HEK293 (cell line): ENCODE measurements at regions not wholly inside any gene's neighbourhood (a gene's known extent, or its start where the extent isn't known, plus 50 kb on each side); places are given as distances from the start of the nearest gene placed in this dataset.

Source experiments
- CTCF ChIA-PET: fragments of 350-600 bp; formaldehyde crosslinking; extraction: SDS; loops from one replicate; lab custom pipeline; 2021; ENCODE audit warnings: antibody characterized with exemption; lab: Yijun Ruan, JAX
- POLR2A ChIA-PET: fragments of 300-600 bp; formaldehyde crosslinking; extraction: SDS; loops from one replicate; lab custom pipeline; 2020; ENCODE audit warnings: antibody characterized with exemption, inconsistent platforms; lab: Yijun Ruan, JAX
- H3K27ac ChIP-seq: fragments of 200-500 bp; sonication (Bioruptor generic); 2 replicates; pipeline ENCODE4 v1.5.1; 2014; ENCODE audit warnings: low read depth, low read length, control low read depth, inconsistent platforms; ENCODE audit errors: extremely low read depth
- H3K36me3 ChIP-seq, 2 experiments: fragments of 200-500 bp in 1 of 2; sonication (Bioruptor generic) in 1 of 2; 1 replicate in 1 of 2; 2 replicates in 1 of 2; pipeline ENCODE4 v1.5.1; 2014 to 2017; ENCODE audit warnings: inconsistent platforms in 2 of 2, low read length in 2 of 2; ENCODE audit not compliant: control insufficient read depth in 2 of 2, insufficient read depth in 1 of 2
- H3K4me1 ChIP-seq: fragments of 200-500 bp; sonication (Bioruptor generic); 2 replicates; pipeline ENCODE4 v1.5.1; 2014; ENCODE audit warnings: mild to moderate bottlenecking, low read length, inconsistent platforms; ENCODE audit not compliant: control insufficient read depth, insufficient read depth
- H3K4me3 ChIP-seq: 2 replicates; pipeline ENCODE4 v1.5.1; 2011; ENCODE audit warnings: low read depth, mild to moderate bottlenecking, control low read depth, low read length, moderate library complexity
- H3K9me3 ChIP-seq: fragments of 200-500 bp; sonication (Bioruptor generic); 2 replicates; pipeline ENCODE4 v1.5.1; 2014; ENCODE audit warnings: low read depth, low read length, inconsistent platforms; ENCODE audit not compliant: control insufficient read depth, insufficient read depth
- FEZF1 ChIP-seq: fragments of 450-650 bp; formaldehyde crosslinking; IDR thresholded peaks from 2 replicates; pipeline ENCODE4 v1.5.1; 2016; ENCODE audit warnings: missing biosample characterization, missing genetic modification characterization
- GLI4 ChIP-seq: fragments of 450-650 bp; formaldehyde crosslinking; IDR thresholded peaks from 2 replicates; pipeline ENCODE4 v1.5.1; 2016; ENCODE audit warnings: missing biosample characterization, missing genetic modification characterization
- HOXD13 ChIP-seq: sonication (generic); formaldehyde crosslinking; IDR thresholded peaks from 2 replicates; pipeline ENCODE4 v1.8.0; 2022; ENCODE audit warnings: missing genetic modification reagents, borderline replicate concordance
- KLF10 ChIP-seq: fragments of 450-650 bp; IDR thresholded peaks from 2 replicates; pipeline ENCODE4 v1.5.1; 2018; ENCODE audit warnings: missing biosample characterization, mild to moderate bottlenecking, missing genetic modification characterization
- MEIS1 ChIP-seq: sonication (generic); formaldehyde crosslinking; IDR thresholded peaks from 2 replicates; pipeline ENCODE4 v1.8.1; 2022; ENCODE audit warnings: missing genetic modification reagents, mild to moderate bottlenecking, borderline replicate concordance
- SP3 ChIP-seq: fragments of 450-650 bp; formaldehyde crosslinking; IDR thresholded peaks from 2 replicates; pipeline ENCODE4 v1.5.1; 2016; ENCODE audit warnings: missing biosample characterization, missing genetic modification characterization
- TCF7L2 ChIP-seq: IDR thresholded peaks from 2 replicates; pipeline ENCODE4 v1.6.1; 2011; ENCODE audit warnings: low read depth, mild to moderate bottlenecking, inconsistent platforms, low read length, moderate library complexity, borderline replicate concordance
- YY2 ChIP-seq: fragments of 450-650 bp; formaldehyde crosslinking; IDR thresholded peaks from 2 replicates; pipeline ENCODE4 v1.5.1; 2016; ENCODE audit warnings: missing biosample characterization, missing genetic modification characterization
- ZBTB48 ChIP-seq: fragments of 450-650 bp; formaldehyde crosslinking; IDR thresholded peaks from 2 replicates; pipeline ENCODE4 v1.5.1; 2016; ENCODE audit warnings: missing biosample characterization, missing genetic modification characterization
- ZBTB7A ChIP-seq: fragments of 450-650 bp; formaldehyde crosslinking; IDR thresholded peaks from 2 replicates; pipeline ENCODE4 v1.5.1; 2016; ENCODE audit warnings: low read depth, missing biosample characterization, missing genetic modification characterization
- ZEB2 ChIP-seq: fragments of 450-650 bp; formaldehyde crosslinking; IDR thresholded peaks from 2 replicates; pipeline ENCODE4 v1.5.1; 2016; ENCODE audit warnings: missing biosample characterization, missing genetic modification characterization
- ZNF112 ChIP-seq: fragments of 450-650 bp; formaldehyde crosslinking; IDR thresholded peaks from 2 replicates; pipeline ENCODE4 v1.5.0; 2017; ENCODE audit warnings: missing biosample characterization, missing genetic modification characterization
- ZNF114 ChIP-seq: fragments of 450-650 bp; formaldehyde crosslinking; IDR thresholded peaks from 2 replicates; pipeline ENCODE4 v1.5.0; 2017; ENCODE audit warnings: missing biosample characterization, missing genetic modification characterization
- ZNF138 ChIP-seq: fragments of 450-650 bp; formaldehyde crosslinking; IDR thresholded peaks from 2 replicates; pipeline ENCODE4 v1.5.1; 2016; ENCODE audit warnings: missing biosample characterization, missing genetic modification characterization, borderline replicate concordance
- ZNF184 ChIP-seq: fragments of 450-650 bp; IDR thresholded peaks from 2 replicates; pipeline ENCODE4 v1.5.1; 2018; ENCODE audit warnings: missing biosample characterization, mild to moderate bottlenecking, missing genetic modification characterization
- ZNF214 ChIP-seq: fragments of 450-650 bp; formaldehyde crosslinking; IDR thresholded peaks from 2 replicates; pipeline ENCODE4 v1.5.1; 2017; ENCODE audit warnings: missing biosample characterization, mild to moderate bottlenecking, missing genetic modification characterization, borderline replicate concordance
- ZNF274 ChIP-seq, 2 experiments: fragments of 200-500 bp in 1 of 2; fragments of 450-650 bp in 1 of 2; sonication (Bioruptor generic) in 1 of 2; formaldehyde crosslinking in 1 of 2; IDR thresholded peaks; 2 replicates each; pipeline versions ENCODE4 v1.5.1 to v1.6.1; 2014 to 2016; ENCODE audit warnings: borderline replicate concordance in 1 of 2, inconsistent platforms in 1 of 2, low read length in 1 of 2, missing biosample characterization in 1 of 2, missing genetic modification characterization in 1 of 2
- ZNF302 ChIP-seq: fragments of 450-650 bp; formaldehyde crosslinking; IDR thresholded peaks from 2 replicates; pipeline ENCODE4 v1.5.1; 2016; ENCODE audit warnings: missing biosample characterization, missing genetic modification characterization, low read depth
- ZNF37A ChIP-seq: fragments of 450-650 bp; IDR thresholded peaks from 2 replicates; pipeline ENCODE4 v1.5.1; 2018; ENCODE audit warnings: missing biosample characterization, missing genetic modification characterization
- ZNF426 ChIP-seq: fragments of 450-650 bp; formaldehyde crosslinking; IDR thresholded peaks from 2 replicates; pipeline ENCODE4 v1.5.1; 2017; ENCODE audit warnings: missing biosample characterization, missing genetic modification characterization, mild to moderate bottlenecking, inconsistent platforms, moderate library complexity
- ZNF692 ChIP-seq: fragments of 450-650 bp; formaldehyde crosslinking; IDR thresholded peaks from 2 replicates; pipeline ENCODE4 v1.5.1; 2016; ENCODE audit warnings: missing biosample characterization, missing genetic modification characterization
- ZNF701 ChIP-seq: fragments of 450-650 bp; formaldehyde crosslinking; IDR thresholded peaks from 2 replicates; pipeline ENCODE4 v1.5.1; 2016; ENCODE audit warnings: missing biosample characterization, missing genetic modification characterization
- ZNF791 ChIP-seq: fragments of 450-650 bp; formaldehyde crosslinking; IDR thresholded peaks from 2 replicates; pipeline ENCODE4 v1.5.1; 2016; ENCODE audit warnings: missing biosample characterization, missing genetic modification characterization
- ZNF837 ChIP-seq: fragments of 450-650 bp; formaldehyde crosslinking; IDR thresholded peaks from 2 replicates; pipeline ENCODE4 v1.5.1; 2016; ENCODE audit warnings: missing biosample characterization, missing genetic modification characterization
- ZNF843 ChIP-seq: fragments of 450-650 bp; formaldehyde crosslinking; IDR thresholded peaks from 2 replicates; pipeline ENCODE4 v1.5.1; 2016; ENCODE audit warnings: missing biosample characterization, missing genetic modification characterization
- TF ChIP-seq, protein P1 (sequence below): fragments of 450-650 bp; formaldehyde crosslinking; IDR thresholded peaks from 2 replicates; pipeline ENCODE4 v1.5.1; 2016; ENCODE audit warnings: missing biosample characterization, missing genetic modification characterization
- TF ChIP-seq, protein P2 (sequence below): fragments of 450-650 bp; formaldehyde crosslinking; IDR thresholded peaks from 2 replicates; pipeline ENCODE4 v1.5.1; 2016; ENCODE audit warnings: missing biosample characterization, missing genetic modification characterization

DNA sequence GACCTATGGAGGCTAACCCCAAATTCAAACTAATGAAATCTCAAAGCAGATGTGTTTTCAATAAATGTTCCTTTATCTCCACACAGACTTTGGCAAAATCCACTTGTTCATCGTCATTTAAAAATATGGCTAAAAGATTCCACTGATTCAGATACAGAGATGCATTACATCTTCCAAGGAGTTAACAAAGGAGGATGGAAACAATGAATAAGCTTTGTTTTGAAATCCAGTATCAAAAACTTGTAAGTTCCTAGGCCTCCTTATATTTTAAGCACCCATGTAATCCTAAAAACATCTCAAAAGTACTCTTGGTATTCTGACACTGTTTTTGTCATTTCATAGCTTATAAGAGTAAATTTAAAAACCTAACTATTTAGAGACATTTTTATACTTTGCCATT lies 345.6 kb upstream of the ACTBL2 start (continued):
- no peak for TF ChIP-seq ZNF426
- no peak for TF ChIP-seq YY2

GRCh38 chr5:57825031-57825686 lies 342.5 kb upstream of the ACTBL2 start:
- Histone ChIP-seq H3K36me3 (no peaks in the 10 kb centered on the region), H3K4me3 (no peak overlapping the region), H3K9me3 (no peaks in the 10 kb centered on the region), H3K4me1 (no peaks in the 10 kb centered on the region), H3K27ac (no peak overlapping the region)
- TF ChIP-seq FEZF1 (tag by site-specific recombination) (peak; percentile 40; the same call in 1 of the 2 replicates), MEIS1 (CRISPR knock-in tag) (peak; percentile 69; the same call in 1 of the 2 replicates), ZNF138 (tag by site-specific recombination) (no peak), ZNF214 (tag by site-specific recombination) (no peak), ZNF302 (tag by site-specific recombination) (no peak), GLI4 (no peak), ZNF843 (tag by site-specific recombination) (peak; percentile 41; the same call in 1 of the 2 replicates), ZNF112 (tag by site-specific recombination) (no peak), ZBTB48 (tag by site-specific recombination) (no peak), TCF7L2 (peak; percentile 15; the same call in 1 of the 2 replicates), ZNF37A (tag by site-specific recombination) (no peak), ZNF791 (tag by site-specific recombination) (no peak), SP3 (tag by site-specific recombination) (no peak), ZBTB7A (tag by site-specific recombination) (no peak), ZNF692 (tag by site-specific recombination) (no peak), ZEB2 (tag by site-specific recombination) (no peak), ZNF701 (no peak), ZNF274 (IDR thresholded peaks at IDR 0.05; ENCODE audit: low read length) (no peak), ZNF274 (tag by site-specific recombination; IDR thresholded peaks at IDR 0.05; ENCODE audit: borderline replicate concordance) (no peak), HOXD13 (CRISPR knock-in tag) (peak; percentile 92), KLF10 (tag by site-specific recombination) (0 out of 2 replicates have a peak, but pooled peaks have one; percentile 23), ZNF184 (tag by site-specific recombination) (no peak), ZNF114 (tag by site-specific recombination) (no peak), ZNF837 (tag by site-specific recombination) (no peak)
- TF ChIP-seq, protein P1, sequence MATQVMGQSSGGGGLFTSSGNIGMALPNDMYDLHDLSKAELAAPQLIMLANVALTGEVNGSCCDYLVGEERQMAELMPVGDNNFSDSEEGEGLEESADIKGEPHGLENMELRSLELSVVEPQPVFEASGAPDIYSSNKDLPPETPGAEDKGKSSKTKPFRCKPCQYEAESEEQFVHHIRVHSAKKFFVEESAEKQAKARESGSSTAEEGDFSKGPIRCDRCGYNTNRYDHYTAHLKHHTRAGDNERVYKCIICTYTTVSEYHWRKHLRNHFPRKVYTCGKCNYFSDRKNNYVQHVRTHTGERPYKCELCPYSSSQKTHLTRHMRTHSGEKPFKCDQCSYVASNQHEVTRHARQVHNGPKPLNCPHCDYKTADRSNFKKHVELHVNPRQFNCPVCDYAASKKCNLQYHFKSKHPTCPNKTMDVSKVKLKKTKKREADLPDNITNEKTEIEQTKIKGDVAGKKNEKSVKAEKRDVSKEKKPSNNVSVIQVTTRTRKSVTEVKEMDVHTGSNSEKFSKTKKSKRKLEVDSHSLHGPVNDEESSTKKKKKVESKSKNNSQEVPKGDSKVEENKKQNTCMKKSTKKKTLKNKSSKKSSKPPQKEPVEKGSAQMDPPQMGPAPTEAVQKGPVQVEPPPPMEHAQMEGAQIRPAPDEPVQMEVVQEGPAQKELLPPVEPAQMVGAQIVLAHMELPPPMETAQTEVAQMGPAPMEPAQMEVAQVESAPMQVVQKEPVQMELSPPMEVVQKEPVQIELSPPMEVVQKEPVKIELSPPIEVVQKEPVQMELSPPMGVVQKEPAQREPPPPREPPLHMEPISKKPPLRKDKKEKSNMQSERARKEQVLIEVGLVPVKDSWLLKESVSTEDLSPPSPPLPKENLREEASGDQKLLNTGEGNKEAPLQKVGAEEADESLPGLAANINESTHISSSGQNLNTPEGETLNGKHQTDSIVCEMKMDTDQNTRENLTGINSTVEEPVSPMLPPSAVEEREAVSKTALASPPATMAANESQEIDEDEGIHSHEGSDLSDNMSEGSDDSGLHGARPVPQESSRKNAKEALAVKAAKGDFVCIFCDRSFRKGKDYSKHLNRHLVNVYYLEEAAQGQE = no peak
- TF ChIP-seq, protein P2, sequence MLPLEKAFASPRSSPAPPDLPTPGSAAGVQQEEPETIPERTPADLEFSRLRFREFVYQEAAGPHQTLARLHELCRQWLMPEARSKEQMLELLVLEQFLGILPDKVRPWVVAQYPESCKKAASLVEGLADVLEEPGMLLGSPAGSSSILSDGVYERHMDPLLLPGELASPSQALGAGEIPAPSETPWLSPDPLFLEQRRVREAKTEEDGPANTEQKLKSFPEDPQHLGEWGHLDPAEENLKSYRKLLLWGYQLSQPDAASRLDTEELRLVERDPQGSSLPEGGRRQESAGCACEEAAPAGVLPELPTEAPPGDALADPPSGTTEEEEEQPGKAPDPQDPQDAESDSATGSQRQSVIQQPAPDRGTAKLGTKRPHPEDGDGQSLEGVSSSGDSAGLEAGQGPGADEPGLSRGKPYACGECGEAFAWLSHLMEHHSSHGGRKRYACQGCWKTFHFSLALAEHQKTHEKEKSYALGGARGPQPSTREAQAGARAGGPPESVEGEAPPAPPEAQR (tag by site-specific recombination) = no peak
- CTCF ChIA-PET = interaction anchor here (0.6 to 1.1 kb wide), 4 partner anchors 46 to 638 kb away, joined by 3 to 6 read pairs (median 4); no protein-coding TSS in a partner anchor
- POLR2A ChIA-PET = interaction anchor here (1.0 to 1.6 kb wide), 3 partner anchors 10 to 17 kb away, joined by 3 read pairs; no protein-coding TSS in a partner anchor
